HCT116 (cell line): ENCODE measurements at regions not wholly inside any gene's neighbourhood (a gene's known extent, or its start where the extent isn't known, plus 50 kb on each side); places are given as distances from the start of the nearest gene placed in this dataset.

Source experiments
- ATAC-seq: fragments of 200-7000 bp; cut with Tn5 transposase; 2 replicates; pipeline ENCODE4 v1.9.1; 2020; ENCODE audit warnings: mild to moderate bottlenecking, moderate library complexity
- BruUV-seq: library from RNA; stranded (reverse); fragments of 400-500 nt; replicated peaks from 2 replicates; lab custom pipeline; 2021; lab: Mats Ljungman, UMichigan
- CTCF ChIA-PET: fragments of 300-600 bp; sonication (Branson Sonifier 250); formaldehyde crosslinking; loops from one replicate; lab custom pipeline; 2021; ENCODE audit warnings: antibody characterized with exemption; lab: Charles Lee
- POLR2A ChIA-PET: fragments of 300-600, 350-600 bp; sonication (Branson Sonifier 250); formaldehyde crosslinking; loops from one replicate; lab custom pipeline; 2021; ENCODE audit warnings: antibody characterized with exemption; lab: Charles Lee
- RAD21 ChIA-PET, 2 experiments: fragments of 300-600 bp; sonication (Branson Sonifier 250); formaldehyde crosslinking; loops; one replicate each; lab custom pipeline; 2023; ENCODE audit warnings: low total read pairs in 2 of 2; ENCODE audit not compliant: uncharacterized antibody in 2 of 2, unreplicated experiment in 2 of 2, low non-redundant PET in 1 of 2; lab: Charles Lee
- DNase-seq: peaks from one replicate; pipeline ENCODE4 v3.0.0-alpha.2; 2010; ENCODE audit warnings: low read depth, low spot score
- H2AFZ ChIP-seq: fragments of 200-600 bp; shearing (Covaris generic), sonication (generic); 2 replicates; pipeline ENCODE4 v1.6.1; 2017; ENCODE audit warnings: low read depth, mixed run types, mixed read lengths, antibody characterized with exemption, low read length; ENCODE audit not compliant: poor library complexity, severe bottlenecking
- H3K27ac ChIP-seq: 2 replicates; pipeline ENCODE4 v1.5.1; 2012; ENCODE audit warnings: low read depth, low read length
- H3K27me3 ChIP-seq: fragments of 200-600 bp; sonication (generic); 2 replicates; pipeline ENCODE4 v1.6.1; 2016; ENCODE audit warnings: mixed run types, low read length, mixed read lengths; ENCODE audit not compliant: insufficient read depth
- H3K36me3 ChIP-seq, 2 experiments: fragments of 200-500 bp in 1 of 2; fragments of 200-600 bp in 1 of 2; sonication (Bioruptor generic) in 1 of 2; sonication (generic) in 1 of 2; 2 replicates each; pipeline versions ENCODE4 v1.5.1 to v1.6.1; 2014 to 2016; ENCODE audit warnings: low read length in 2 of 2, inconsistent platforms in 1 of 2, mixed read lengths in 1 of 2, mixed run types in 1 of 2; ENCODE audit not compliant: insufficient read depth in 2 of 2, control insufficient read depth in 1 of 2
- H3K4me1 ChIP-seq, 2 experiments: fragments of 200-600 bp in 1 of 2; sonication (generic) in 1 of 2; 2 replicates each; pipeline versions ENCODE4 v1.5.1 to v1.6.1; 2012 to 2017; ENCODE audit warnings: low read length in 2 of 2, inconsistent platforms in 1 of 2, mild to moderate bottlenecking in 1 of 2, mixed read lengths in 1 of 2, mixed run types in 1 of 2, moderate library complexity in 1 of 2; ENCODE audit not compliant: insufficient read depth in 2 of 2, control insufficient read depth in 1 of 2
- H3K4me2 ChIP-seq: fragments of 200-600 bp; sonication (generic); 2 replicates; pipeline ENCODE4 v1.6.1; 2017; ENCODE audit warnings: mixed run types, low read length, mixed read lengths
- H3K4me3 ChIP-seq, 2 experiments: fragments of 200-600 bp in 1 of 2; sonication (generic) in 1 of 2; replicated peaks in 1 of 2; 2 replicates each; pipeline ENCODE4 v1.5.1; 2011 to 2016; ENCODE audit warnings: low read length in 2 of 2, control low read depth in 1 of 2, low read depth in 1 of 2, mild to moderate bottlenecking in 1 of 2, mixed read lengths in 1 of 2, mixed run types in 1 of 2
- H3K79me2 ChIP-seq: fragments of 200-600 bp; sonication (generic); 2 replicates; pipeline ENCODE4 v1.6.1; 2017; ENCODE audit warnings: mild to moderate bottlenecking, mixed run types, low read length, moderate library complexity, mixed read lengths; ENCODE audit not compliant: insufficient read depth
- H3K9ac ChIP-seq: fragments of 200-600 bp; sonication (generic); 2 replicates; pipeline ENCODE4 v1.6.1; 2016; ENCODE audit warnings: low read length, mixed read lengths
- H3K9me2 ChIP-seq: fragments of 200-600 bp; sonication (generic), shearing (Covaris generic); 2 replicates; pipeline ENCODE4 v1.6.1; 2017; ENCODE audit warnings: mixed run types, mild to moderate bottlenecking, moderate library complexity; ENCODE audit not compliant: insufficient read depth
- H3K9me3 ChIP-seq, 2 experiments: fragments of 200-500 bp in 1 of 2; fragments of 200-600 bp in 1 of 2; sonication (Bioruptor generic) in 1 of 2; sonication (generic) in 1 of 2; 2 replicates each; pipeline ENCODE4 v1.6.1; 2014 to 2017; ENCODE audit warnings: low read length in 2 of 2, mixed read lengths in 2 of 2, inconsistent platforms in 1 of 2, low read depth in 1 of 2, mild to moderate bottlenecking in 1 of 2, mixed run types in 1 of 2, moderate library complexity in 1 of 2; ENCODE audit not compliant: control insufficient read depth in 1 of 2, insufficient read depth in 1 of 2
- H4K20me1 ChIP-seq: fragments of 200-600 bp; sonication (generic), shearing (Covaris generic); 2 replicates; pipeline ENCODE4 v1.6.1; 2017; ENCODE audit warnings: mixed run types, mild to moderate bottlenecking, moderate library complexity; ENCODE audit not compliant: insufficient read depth
- CBX3 ChIP-seq: IDR thresholded peaks from 2 replicates; pipeline ENCODE4 v1.6.1; 2012; ENCODE audit warnings: low read depth
- CEBPB ChIP-seq: IDR thresholded peaks from 2 replicates; pipeline ENCODE4 v1.6.1; 2012; ENCODE audit warnings: low read depth
- EGR1 ChIP-seq: IDR thresholded peaks from 2 replicates; pipeline ENCODE4 v1.6.1; 2012; ENCODE audit warnings: low read depth
- ELF1 ChIP-seq: IDR thresholded peaks from 2 replicates; pipeline ENCODE4 v1.6.1; 2012; ENCODE audit warnings: low read depth, borderline replicate concordance
- FOSL1 ChIP-seq: IDR thresholded peaks from 2 replicates; pipeline ENCODE4 v1.6.1; 2012; ENCODE audit warnings: low read depth
- JUND ChIP-seq: IDR thresholded peaks from 2 replicates; pipeline ENCODE4 v1.6.1; 2012
- POLR2A ChIP-seq: IDR thresholded peaks from 2 replicates; pipeline ENCODE4 v1.7.0; 2011; ENCODE audit warnings: borderline replicate concordance; ENCODE audit not compliant: insufficient read depth, insufficient read length; ENCODE audit errors: extremely low read depth
- POLR2AphosphoS5 ChIP-seq: IDR thresholded peaks from 2 replicates; pipeline ENCODE4 v1.6.1; 2011; ENCODE audit warnings: mild to moderate bottlenecking, low read depth, low read length, moderate library complexity
- RAD21 ChIP-seq: IDR thresholded peaks from 2 replicates; pipeline ENCODE4 v1.6.1; 2012; ENCODE audit warnings: low read depth, mild to moderate bottlenecking
- REST ChIP-seq: IDR thresholded peaks from 2 replicates; pipeline ENCODE4 v1.6.1; 2012; ENCODE audit warnings: low read depth
- SIN3A ChIP-seq: IDR thresholded peaks from 2 replicates; pipeline ENCODE4 v1.6.1; 2012; ENCODE audit warnings: low read depth
- TCF7L2 ChIP-seq: IDR thresholded peaks from 2 replicates; pipeline ENCODE4 v1.7.0; 2011; ENCODE audit warnings: borderline replicate concordance, inconsistent platforms; ENCODE audit not compliant: insufficient read depth, insufficient read length; ENCODE audit errors: extremely low read depth
- YY1 ChIP-seq: IDR thresholded peaks from 2 replicates; pipeline ENCODE4 v1.6.1; 2011; ENCODE audit warnings: low read length, low read depth, moderate library complexity, mild to moderate bottlenecking; ENCODE audit not compliant: insufficient replicate concordance; ENCODE audit errors: extremely low read depth
- ZNF274 ChIP-seq: fragments of 200-500 bp; sonication (Bioruptor generic); IDR thresholded peaks from 2 replicates; pipeline ENCODE4 v1.6.1; 2014; ENCODE audit warnings: mild to moderate bottlenecking, low read depth, low read length, inconsistent platforms
- intact Hi-C: fragments of 100-400 bp; cut with micrococcal nuclease; formaldehyde crosslinking; loops from 2 replicates; pipeline ENCODE4 v1.10.0; 2022
- TF ChIP-seq, protein P1 (sequence below), 3 experiments: fragments of 200-600 bp in 1 of 3; sonication (generic) in 1 of 3; IDR thresholded peaks in 2 of 3; conservative IDR thresholded peaks in 1 of 3; 2 replicates each; pipeline ENCODE4 v1.5.1; 2012 to 2017; ENCODE audit warnings: low read depth in 2 of 3, low read length in 2 of 3, antibody characterized with exemption in 1 of 3, borderline replicate concordance in 1 of 3, control low read depth in 1 of 3, mild to moderate bottlenecking in 1 of 3, mixed read lengths in 1 of 3, mixed run types in 1 of 3, moderate library complexity in 1 of 3; ENCODE audit not compliant: insufficient read depth in 1 of 3
- TF ChIP-seq, protein P2 (sequence below): IDR thresholded peaks from 2 replicates; pipeline ENCODE4 v1.6.1; 2012
- TF ChIP-seq, protein P3 (sequence below): IDR thresholded peaks from 2 replicates; pipeline ENCODE4 v1.6.1; 2011; ENCODE audit warnings: mild to moderate bottlenecking, low read length, moderate library complexity; ENCODE audit not compliant: insufficient replicate concordance; ENCODE audit errors: extremely low read depth

DNA sequence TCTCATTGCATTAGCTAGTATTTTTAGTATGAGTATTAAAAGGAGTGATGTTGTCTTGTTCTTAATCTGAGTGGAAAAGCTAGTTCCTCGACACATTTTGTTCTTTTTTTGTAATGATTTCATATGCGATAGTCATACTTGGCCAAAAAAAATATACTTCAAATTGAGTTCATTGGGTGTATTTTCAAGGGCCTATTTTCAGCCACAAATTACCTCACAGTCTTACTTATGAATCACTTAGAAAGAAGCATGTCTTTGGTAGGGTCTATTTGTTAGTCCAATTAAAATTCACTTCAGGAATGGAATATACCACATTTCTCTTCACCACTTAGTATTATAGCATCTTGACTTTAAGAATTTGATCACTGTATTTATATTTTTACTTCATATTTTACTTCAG lies 337.2 kb downstream of the CDH11 start:
- no peak overlapping the region for H3K4me2 ChIP-seq
- peaks cover under 1 to 33% of the 10 kb centered on the region in 2 experiments; a peak in 2 of 4 replicates for H3K9me3 ChIP-seq
- H3K9me2 ChIP-seq = no peaks in the 10 kb centered on the region
- RAD21 ChIA-PET = no interaction called here
- no peaks in the 10 kb centered on the region for H4K20me1 ChIP-seq
- H3K4me3 ChIP-seq = no peak overlapping the region
- H3K9ac ChIP-seq = no peak overlapping the region
- no peak overlapping the region for H3K27ac ChIP-seq
- no TSS peak for BruUV-seq
- intact Hi-C loops = no loop called here
- H2AFZ ChIP-seq = no peak overlapping the region
- no peaks in the 10 kb centered on the region for H3K27me3 ChIP-seq
- POLR2A ChIA-PET = no interaction called here
- ATAC-seq (no peak), DNase-seq (no peak)
- no peaks in the 10 kb centered on the region for H3K36me3 ChIP-seq
- H3K4me1 ChIP-seq = no peaks in the 10 kb centered on the region
- no peaks in the 10 kb centered on the region for H3K79me2 ChIP-seq
- CTCF ChIA-PET = no interaction called here
- TF ChIP-seq EGR1 = no peak
- no peak for TF ChIP-seq CBX3
- no peak for TF ChIP-seq TCF7L2
- TF ChIP-seq POLR2AphosphoS5 = no peak
- no peak for TF ChIP-seq JUND
- no peak for TF ChIP-seq YY1
- TF ChIP-seq, protein P1, sequence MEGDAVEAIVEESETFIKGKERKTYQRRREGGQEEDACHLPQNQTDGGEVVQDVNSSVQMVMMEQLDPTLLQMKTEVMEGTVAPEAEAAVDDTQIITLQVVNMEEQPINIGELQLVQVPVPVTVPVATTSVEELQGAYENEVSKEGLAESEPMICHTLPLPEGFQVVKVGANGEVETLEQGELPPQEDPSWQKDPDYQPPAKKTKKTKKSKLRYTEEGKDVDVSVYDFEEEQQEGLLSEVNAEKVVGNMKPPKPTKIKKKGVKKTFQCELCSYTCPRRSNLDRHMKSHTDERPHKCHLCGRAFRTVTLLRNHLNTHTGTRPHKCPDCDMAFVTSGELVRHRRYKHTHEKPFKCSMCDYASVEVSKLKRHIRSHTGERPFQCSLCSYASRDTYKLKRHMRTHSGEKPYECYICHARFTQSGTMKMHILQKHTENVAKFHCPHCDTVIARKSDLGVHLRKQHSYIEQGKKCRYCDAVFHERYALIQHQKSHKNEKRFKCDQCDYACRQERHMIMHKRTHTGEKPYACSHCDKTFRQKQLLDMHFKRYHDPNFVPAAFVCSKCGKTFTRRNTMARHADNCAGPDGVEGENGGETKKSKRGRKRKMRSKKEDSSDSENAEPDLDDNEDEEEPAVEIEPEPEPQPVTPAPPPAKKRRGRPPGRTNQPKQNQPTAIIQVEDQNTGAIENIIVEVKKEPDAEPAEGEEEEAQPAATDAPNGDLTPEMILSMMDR (IDR thresholded peaks at IDR 0.05 in 2 of 3, conservative IDR thresholded peaks at IDR 0.05 in 1 of 3; ENCODE audit: borderline replicate concordance in 1 of 3, insufficient read depth in 1 of 3, low read depth in 2 of 3, low read length in 2 of 3) = no peak
- no peak for TF ChIP-seq CEBPB
- no peak for TF ChIP-seq FOSL1
- TF ChIP-seq, protein P2, sequence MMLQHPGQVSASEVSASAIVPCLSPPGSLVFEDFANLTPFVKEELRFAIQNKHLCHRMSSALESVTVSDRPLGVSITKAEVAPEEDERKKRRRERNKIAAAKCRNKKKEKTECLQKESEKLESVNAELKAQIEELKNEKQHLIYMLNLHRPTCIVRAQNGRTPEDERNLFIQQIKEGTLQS = no peak
- no peak for TF ChIP-seq REST
- no peak for TF ChIP-seq ELF1
- TF ChIP-seq, protein P3, sequence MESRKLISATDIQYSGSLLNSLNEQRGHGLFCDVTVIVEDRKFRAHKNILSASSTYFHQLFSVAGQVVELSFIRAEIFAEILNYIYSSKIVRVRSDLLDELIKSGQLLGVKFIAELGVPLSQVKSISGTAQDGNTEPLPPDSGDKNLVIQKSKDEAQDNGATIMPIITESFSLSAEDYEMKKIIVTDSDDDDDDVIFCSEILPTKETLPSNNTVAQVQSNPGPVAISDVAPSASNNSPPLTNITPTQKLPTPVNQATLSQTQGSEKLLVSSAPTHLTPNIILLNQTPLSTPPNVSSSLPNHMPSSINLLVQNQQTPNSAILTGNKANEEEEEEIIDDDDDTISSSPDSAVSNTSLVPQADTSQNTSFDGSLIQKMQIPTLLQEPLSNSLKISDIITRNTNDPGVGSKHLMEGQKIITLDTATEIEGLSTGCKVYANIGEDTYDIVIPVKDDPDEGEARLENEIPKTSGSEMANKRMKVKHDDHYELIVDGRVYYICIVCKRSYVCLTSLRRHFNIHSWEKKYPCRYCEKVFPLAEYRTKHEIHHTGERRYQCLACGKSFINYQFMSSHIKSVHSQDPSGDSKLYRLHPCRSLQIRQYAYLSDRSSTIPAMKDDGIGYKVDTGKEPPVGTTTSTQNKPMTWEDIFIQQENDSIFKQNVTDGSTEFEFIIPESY = no peak
- no peak for TF ChIP-seq ZNF274
- TF ChIP-seq SIN3A = no peak
- TF ChIP-seq RAD21 = no peak
- no peak for TF ChIP-seq POLR2A
